Endodermal cell (in vitro differentiated cells): ENCODE measurements at regions not wholly inside any gene's neighbourhood (a gene's known extent, or its start where the extent isn't known, plus 50 kb on each side); places are given as distances from the start of the nearest gene placed in this dataset.
"Not testable (repeated sequence)": the region's sequence is repeated elsewhere in the genome, so short reads cannot be mapped to it uniquely, and the experiment has no call there.

Experiments
- DNase-seq: peaks from one replicate; pipeline ENCODE4 v3.0.0-alpha.2; 2017
- H3K27ac ChIP-seq: 2 replicates; pipeline ENCODE4 v1.5.1; 2013; ENCODE audit warnings: mild to moderate bottlenecking, low read depth, low read length, moderate library complexity
- H3K27me3 ChIP-seq: 2 replicates; pipeline ENCODE4 v1.6.1; 2013; ENCODE audit warnings: mild to moderate bottlenecking, low read length, moderate library complexity; ENCODE audit not compliant: insufficient read depth, control insufficient read depth, poor library complexity, severe bottlenecking
- H3K36me3 ChIP-seq: 2 replicates; pipeline ENCODE4 v1.7.0; 2013; ENCODE audit warnings: mild to moderate bottlenecking, low read length, moderate library complexity; ENCODE audit not compliant: control insufficient read depth, insufficient read depth
- H3K4me1 ChIP-seq: one replicate; pipeline ENCODE4 v1.7.0; 2013; ENCODE audit warnings: low read length; ENCODE audit not compliant: control insufficient read depth, insufficient read depth
- H3K4me3 ChIP-seq: 2 replicates; pipeline ENCODE4 v1.5.1; 2013; ENCODE audit warnings: mild to moderate bottlenecking, low read length, moderate library complexity
- H3K9ac ChIP-seq: 2 replicates; pipeline ENCODE4 v1.6.1; 2013; ENCODE audit warnings: mild to moderate bottlenecking, low read length, moderate library complexity; ENCODE audit not compliant: poor library complexity, severe bottlenecking; ENCODE audit errors: extremely low read depth
- H3K9me3 ChIP-seq: 2 replicates; pipeline ENCODE4 v1.6.1; 2013; ENCODE audit warnings: mild to moderate bottlenecking, low read length, moderate library complexity; ENCODE audit not compliant: control insufficient read depth
- H3K27ac Mint-ChIP-seq: 2 replicates; pipeline ENCODE4 v1.8.0; 2020; ENCODE audit warnings: mixed read lengths
- H3K27me3 Mint-ChIP-seq: 2 replicates; pipeline ENCODE4 v1.8.0; 2021; ENCODE audit warnings: mild to moderate bottlenecking, mixed read lengths; ENCODE audit not compliant: insufficient read depth
- H3K36me3 Mint-ChIP-seq: 2 replicates; pipeline ENCODE4 v1.8.0; 2020; ENCODE audit warnings: low read depth, mixed read lengths
- H3K4me1 Mint-ChIP-seq: 2 replicates; pipeline ENCODE4 v1.8.0; 2020; ENCODE audit warnings: mixed read lengths
- H3K4me3 Mint-ChIP-seq: 2 replicates; pipeline ENCODE4 v1.8.0; 2020; ENCODE audit warnings: mild to moderate bottlenecking, moderate library complexity, mixed read lengths
- H3K9me3 Mint-ChIP-seq: 2 replicates; pipeline ENCODE4 v1.8.0; 2020; ENCODE audit warnings: mild to moderate bottlenecking, mixed read lengths
- WGBS, 2 experiments: methylation state at CpG; one replicate each; pipeline versions ENCODE4 v1.1.5 to v1.1.7; 2013; ENCODE audit warnings: missing lambda C conversion rate in 2 of 2, mixed read lengths in 1 of 2; ENCODE audit not compliant: insufficient coverage in 1 of 2, insufficient read length in 1 of 2; 5-methylcytosine and 5-hydroxymethylcytosine counted together
- TF ChIP-seq, protein P1 (sequence below): fragments of 200-600 bp; sonication (generic); conservative IDR thresholded peaks from 2 replicates; pipeline ENCODE4 v1.5.0; 2021; ENCODE audit warnings: antibody characterized with exemption, mild to moderate bottlenecking

DNA sequence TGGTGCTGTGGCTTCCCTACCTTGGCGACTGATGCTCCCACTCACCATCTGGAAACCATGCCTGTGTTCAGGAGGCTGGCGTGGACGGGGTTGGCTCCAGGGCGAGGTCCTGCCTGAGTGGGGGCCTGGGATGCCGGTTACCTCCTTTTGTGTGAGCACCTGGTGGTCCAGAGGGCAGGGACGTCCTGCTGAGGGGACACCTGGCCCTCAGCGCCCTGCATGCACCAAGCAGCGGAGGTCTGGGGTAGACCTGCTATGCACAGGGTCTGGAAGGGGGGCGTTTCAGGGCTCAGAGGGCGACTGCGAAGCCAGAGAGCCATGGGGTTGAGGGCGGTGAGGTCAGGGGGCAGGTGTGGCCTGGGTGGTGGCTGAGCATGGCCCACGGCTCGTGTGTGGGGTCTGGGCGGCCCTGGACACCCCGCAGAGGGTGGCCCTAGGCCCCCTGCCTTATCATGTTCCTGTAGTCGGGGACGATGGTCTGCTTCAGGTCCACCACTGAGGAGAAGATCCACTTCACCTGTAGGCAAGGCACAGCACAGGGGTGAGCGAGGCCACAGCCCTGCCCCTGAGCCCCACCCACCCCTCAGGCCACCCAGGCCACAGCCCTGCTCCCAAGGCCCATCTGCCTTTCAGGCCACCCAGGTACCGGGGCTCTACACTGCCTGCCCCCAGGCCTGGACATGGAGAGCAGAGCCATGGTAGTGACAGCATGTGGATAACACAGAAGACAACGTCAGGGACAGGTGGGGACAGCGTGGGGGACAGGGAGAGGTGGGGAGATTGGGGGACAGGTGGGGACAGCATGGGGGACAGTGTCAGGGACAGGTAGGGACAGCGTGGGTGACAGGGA, 95.3 kb downstream of the TMEM121 start:
- H3K4me3 ChIP-seq, DNase-seq, H3K4me1 ChIP-seq, H3K4me3 Mint-ChIP-seq, H3K36me3 Mint-ChIP-seq, H3K27me3 ChIP-seq, H3K27ac Mint-ChIP-seq, H3K4me1 Mint-ChIP-seq, H3K9me3 ChIP-seq, H3K9ac ChIP-seq, H3K27ac ChIP-seq, H3K36me3 ChIP-seq, H3K27me3 Mint-ChIP-seq: not testable (repeated sequence)
- 66 to 74% methylated on average over 8 to 23 of the region's 23 CpGs for WGBS, 2 experiments
- H3K9me3 Mint-ChIP-seq: peaks cover 50% of the 10 kb centered on the region

DNA sequence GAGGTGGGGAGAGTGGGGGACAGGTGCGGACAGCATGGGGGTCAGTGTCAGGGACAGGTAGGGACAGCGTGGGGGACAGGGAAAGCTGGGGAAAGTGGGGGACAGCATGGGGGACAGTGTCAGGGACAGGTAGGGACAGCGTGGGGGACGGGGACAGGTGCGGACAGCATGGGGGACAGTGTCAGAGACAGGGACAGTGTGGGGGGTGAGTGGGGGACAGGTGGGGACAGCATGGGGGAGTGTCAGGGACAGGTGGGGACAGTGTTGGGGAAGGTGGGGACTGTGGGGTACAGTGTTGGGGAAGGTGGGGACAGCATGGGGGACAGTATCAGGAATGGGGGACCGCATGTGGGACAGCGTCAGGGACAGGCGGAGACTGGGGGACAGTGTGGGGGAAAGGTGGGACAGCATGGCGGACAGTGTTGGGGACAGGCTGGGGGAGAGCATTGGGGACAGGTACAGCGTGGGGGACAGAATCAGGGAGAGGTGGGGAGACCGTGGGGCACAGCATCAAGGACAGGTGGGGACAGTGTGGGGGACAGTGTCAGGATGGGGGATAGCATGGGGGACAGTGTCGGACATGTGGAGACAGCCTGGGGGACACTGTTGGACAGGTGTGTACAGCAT, 96.1 kb downstream of the TMEM121 start:
- Histone ChIP-seq H3K9ac (no peak overlapping the region), H3K27me3 (no peaks in the 10 kb centered on the region), H3K4me3 (no peak overlapping the region), H3K4me1 (no peaks in the 10 kb centered on the region), H3K9me3 (peaks cover 2% of the 10 kb centered on the region), H3K27ac (no peak overlapping the region), H3K36me3 (no peaks in the 10 kb centered on the region)
- Mint-ChIP-seq H3K36me3 (peaks cover 3% of the 10 kb centered on the region), H3K4me1 (no peaks in the 10 kb centered on the region), H3K27ac (no peak overlapping the region), H3K4me3 (no peak overlapping the region), H3K27me3 (no peaks in the 10 kb centered on the region), H3K9me3 (peaks cover 45% of the 10 kb centered on the region)
- no peak for DNase-seq
- TF ChIP-seq, protein P1, sequence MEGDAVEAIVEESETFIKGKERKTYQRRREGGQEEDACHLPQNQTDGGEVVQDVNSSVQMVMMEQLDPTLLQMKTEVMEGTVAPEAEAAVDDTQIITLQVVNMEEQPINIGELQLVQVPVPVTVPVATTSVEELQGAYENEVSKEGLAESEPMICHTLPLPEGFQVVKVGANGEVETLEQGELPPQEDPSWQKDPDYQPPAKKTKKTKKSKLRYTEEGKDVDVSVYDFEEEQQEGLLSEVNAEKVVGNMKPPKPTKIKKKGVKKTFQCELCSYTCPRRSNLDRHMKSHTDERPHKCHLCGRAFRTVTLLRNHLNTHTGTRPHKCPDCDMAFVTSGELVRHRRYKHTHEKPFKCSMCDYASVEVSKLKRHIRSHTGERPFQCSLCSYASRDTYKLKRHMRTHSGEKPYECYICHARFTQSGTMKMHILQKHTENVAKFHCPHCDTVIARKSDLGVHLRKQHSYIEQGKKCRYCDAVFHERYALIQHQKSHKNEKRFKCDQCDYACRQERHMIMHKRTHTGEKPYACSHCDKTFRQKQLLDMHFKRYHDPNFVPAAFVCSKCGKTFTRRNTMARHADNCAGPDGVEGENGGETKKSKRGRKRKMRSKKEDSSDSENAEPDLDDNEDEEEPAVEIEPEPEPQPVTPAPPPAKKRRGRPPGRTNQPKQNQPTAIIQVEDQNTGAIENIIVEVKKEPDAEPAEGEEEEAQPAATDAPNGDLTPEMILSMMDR: no peak
- 69 to 78% methylated on average over 1 to 12 of the region's 12 CpGs for WGBS, 2 experiments

DNA sequence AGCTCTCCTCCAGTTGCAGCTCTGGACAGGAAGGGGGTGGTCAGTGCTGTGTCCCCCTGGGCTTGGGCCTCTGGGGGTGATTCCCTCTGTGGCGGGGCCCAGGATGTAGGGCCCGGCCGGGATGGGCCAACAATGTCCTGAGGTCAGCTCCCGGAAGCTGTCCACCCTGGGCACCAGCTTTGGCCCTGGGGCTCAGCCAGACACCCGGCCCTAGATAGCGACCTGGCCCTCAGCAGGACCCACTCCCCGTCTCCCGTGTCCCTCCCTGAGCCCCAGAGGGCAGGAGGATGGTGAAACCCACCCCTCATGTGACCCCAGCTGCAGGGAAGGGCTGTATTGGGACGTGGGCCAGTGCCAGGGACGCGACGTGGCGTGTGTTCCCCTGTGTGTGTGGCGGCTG, 96.8 kb downstream of the TMEM121 start:
- peaks cover 46% of the 10 kb centered on the region for H3K9me3 Mint-ChIP-seq
- DNase-seq, H3K27me3 Mint-ChIP-seq, H3K4me3 ChIP-seq, H3K27ac Mint-ChIP-seq, H3K9ac ChIP-seq, H3K4me1 Mint-ChIP-seq, H3K4me1 ChIP-seq, H3K4me3 Mint-ChIP-seq, H3K36me3 ChIP-seq, H3K27ac ChIP-seq, H3K9me3 ChIP-seq, H3K27me3 ChIP-seq, H3K36me3 Mint-ChIP-seq: not testable (repeated sequence)
- WGBS, 2 experiments: 71% methylated on average over 8 of the region's 14 CpGs; no CpG with 5 or more reads in 1 of the 2 experiments

DNA sequence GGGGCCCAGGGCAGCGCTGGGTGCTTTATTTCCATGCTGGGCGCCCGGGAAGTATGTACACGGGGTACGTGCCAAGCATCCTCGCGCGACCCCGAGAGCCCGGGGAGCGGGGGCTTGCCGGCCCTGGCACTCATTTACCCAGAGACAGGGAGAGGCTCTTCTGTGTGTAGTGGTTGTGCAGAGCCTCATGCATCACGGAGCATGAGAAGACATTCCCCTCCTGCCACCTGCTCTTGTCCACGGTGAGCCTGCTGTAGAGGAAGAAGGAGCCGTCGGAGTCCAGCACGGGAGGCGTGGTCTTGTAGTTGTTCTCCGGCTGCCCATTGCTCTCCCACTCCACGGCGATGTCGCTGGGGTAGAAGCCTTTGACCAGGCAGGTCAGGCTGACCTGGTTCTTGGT, 98.0 kb downstream of the TMEM121 start:
- not testable (repeated sequence) for H3K4me1 Mint-ChIP-seq, H3K27ac Mint-ChIP-seq, H3K36me3 ChIP-seq, H3K9ac ChIP-seq, H3K4me3 ChIP-seq, H3K27me3 ChIP-seq, H3K9me3 ChIP-seq, H3K27me3 Mint-ChIP-seq, DNase-seq, H3K4me1 ChIP-seq, H3K4me3 Mint-ChIP-seq, H3K36me3 Mint-ChIP-seq, H3K27ac ChIP-seq
- 71 to 100% methylated on average over 9 to 15 of the region's 22 CpGs for WGBS, 2 experiments
- H3K9me3 Mint-ChIP-seq: peaks cover 56% of the 10 kb centered on the region

DNA sequence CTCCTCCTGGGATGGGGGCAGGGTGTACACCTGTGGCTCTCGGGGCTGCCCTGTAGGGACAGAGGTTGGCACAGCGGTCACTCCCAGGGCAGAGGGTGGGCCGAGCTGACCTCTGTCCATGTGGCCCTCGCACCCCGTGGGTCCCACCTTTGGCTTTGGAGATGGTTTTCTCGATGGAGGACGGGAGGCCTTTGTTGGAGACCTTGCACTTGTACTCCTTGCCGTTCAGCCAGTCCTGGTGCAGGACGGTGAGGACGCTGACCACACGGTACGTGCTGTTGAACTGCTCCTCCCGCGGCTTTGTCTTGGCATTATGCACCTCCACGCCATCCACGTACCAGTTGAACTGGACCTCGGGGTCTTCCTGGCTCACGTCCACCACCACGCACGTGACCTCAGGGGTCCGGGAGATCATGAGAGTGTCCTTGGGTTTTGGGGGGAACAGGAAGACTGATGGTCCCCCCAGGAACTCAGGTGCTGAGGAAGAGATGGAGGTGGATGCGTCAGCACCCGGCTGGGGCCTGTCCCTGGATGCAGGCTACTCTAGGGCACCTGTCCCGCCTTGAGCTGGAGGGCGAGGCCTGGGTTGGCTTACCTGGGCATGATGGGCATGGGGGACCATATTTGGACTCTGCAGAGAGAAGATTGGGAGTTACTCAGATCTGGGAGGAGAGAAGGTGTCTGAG, 98.5 kb downstream of the TMEM121 start:
- not testable (repeated sequence) for H3K27ac Mint-ChIP-seq, H3K36me3 Mint-ChIP-seq, H3K27ac ChIP-seq, H3K4me3 ChIP-seq, H3K9ac ChIP-seq, H3K9me3 ChIP-seq, H3K4me1 ChIP-seq, H3K36me3 ChIP-seq, H3K27me3 ChIP-seq, H3K4me1 Mint-ChIP-seq, H3K27me3 Mint-ChIP-seq, DNase-seq, H3K4me3 Mint-ChIP-seq
- 81 to 86% methylated on average over 18 to 25 of the region's 25 CpGs for WGBS, 2 experiments
- H3K9me3 Mint-ChIP-seq: peaks cover 57% of the 10 kb centered on the region

DNA sequence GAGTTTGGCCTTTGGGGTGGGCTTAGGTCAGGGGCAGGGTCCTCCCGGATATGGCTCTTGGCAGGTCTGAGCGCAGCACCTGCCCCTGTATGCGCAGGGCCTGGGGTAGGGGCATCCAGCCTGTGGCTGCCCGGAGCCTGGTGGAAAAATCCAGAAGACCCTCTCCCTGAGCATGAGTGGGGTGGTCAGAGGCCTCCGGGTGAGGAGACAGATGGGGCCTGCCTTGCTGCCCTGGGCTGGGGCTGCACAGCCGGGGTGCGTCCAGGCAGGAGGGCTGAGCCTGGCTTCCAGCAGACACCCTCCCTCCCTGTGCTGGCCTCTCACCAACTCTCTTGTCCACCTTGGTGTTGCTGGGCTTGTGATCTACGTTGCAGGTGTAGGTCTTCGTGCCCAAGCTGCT, 99.1 kb downstream of the TMEM121 start:
- not testable (repeated sequence) for H3K27me3 Mint-ChIP-seq, H3K4me1 ChIP-seq, DNase-seq, H3K27ac Mint-ChIP-seq, H3K27me3 ChIP-seq, H3K4me3 Mint-ChIP-seq, H3K9me3 ChIP-seq, H3K27ac ChIP-seq, H3K4me1 Mint-ChIP-seq, H3K36me3 ChIP-seq, H3K36me3 Mint-ChIP-seq, H3K9ac ChIP-seq, H3K4me3 ChIP-seq
- 84 to 85% methylated on average over 4 to 9 of the region's 9 CpGs for WGBS, 2 experiments
- peaks cover 62% of the 10 kb centered on the region for H3K9me3 Mint-ChIP-seq
